GM06990 (cell line): ENCODE measurements at regions not wholly inside any gene's neighbourhood (a gene's known extent, or its start where the extent isn't known, plus 50 kb on each side); places are given as distances from the start of the nearest gene placed in this dataset.
"Not testable (repeated sequence)": the region's sequence is repeated elsewhere in the genome, so short reads cannot be mapped to it uniquely, and the experiment has no call there.

Experiments
- DNase-seq: peaks from one replicate; pipeline ENCODE4 v3.0.0-alpha.2; 2011; ENCODE audit not compliant: insufficient read length; ENCODE audit errors: extremely low read depth
- H3K27me3 ChIP-seq: replicated peaks from 2 replicates; pipeline ENCODE4 v1.6.0; 2011; ENCODE audit warnings: low read length; ENCODE audit not compliant: control insufficient read depth, insufficient read depth
- H3K36me3 ChIP-seq: 2 replicates; pipeline ENCODE4 v1.5.1; 2011; ENCODE audit warnings: low read length; ENCODE audit not compliant: control insufficient read depth, insufficient read depth
- H3K4me3 ChIP-seq: replicated peaks from 2 replicates; pipeline ENCODE4 v1.5.1; 2011; ENCODE audit warnings: low read depth, mild to moderate bottlenecking, control low read depth, low read length
- TF ChIP-seq, protein P1 (sequence below): IDR thresholded peaks from 2 replicates; pipeline ENCODE4 v1.5.1; 2011; ENCODE audit warnings: low read length, control low read depth, mild to moderate bottlenecking, inconsistent platforms; ENCODE audit not compliant: insufficient read depth, poor library complexity, severe bottlenecking

DNA sequence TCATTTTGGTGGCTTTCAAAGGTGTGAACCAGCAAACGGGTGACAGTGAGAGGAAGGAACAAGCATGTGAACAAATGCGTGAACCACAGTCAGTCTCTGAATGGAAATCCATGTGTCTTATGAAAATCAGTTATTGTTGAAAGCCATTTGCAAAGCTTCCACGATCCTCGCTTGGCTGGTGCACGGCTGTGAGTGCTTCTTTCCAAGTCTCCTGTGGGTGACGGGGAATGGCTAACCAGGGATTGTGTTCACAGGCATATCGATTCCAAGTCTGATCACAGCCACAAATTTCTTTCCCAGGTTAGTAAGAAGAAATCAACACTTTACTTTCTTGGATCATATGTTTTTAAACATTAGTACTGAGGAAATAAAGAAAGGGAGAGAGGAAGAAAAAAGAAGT, 556.9 kb upstream of the RBFOX1 start:
- TF ChIP-seq, protein P1, sequence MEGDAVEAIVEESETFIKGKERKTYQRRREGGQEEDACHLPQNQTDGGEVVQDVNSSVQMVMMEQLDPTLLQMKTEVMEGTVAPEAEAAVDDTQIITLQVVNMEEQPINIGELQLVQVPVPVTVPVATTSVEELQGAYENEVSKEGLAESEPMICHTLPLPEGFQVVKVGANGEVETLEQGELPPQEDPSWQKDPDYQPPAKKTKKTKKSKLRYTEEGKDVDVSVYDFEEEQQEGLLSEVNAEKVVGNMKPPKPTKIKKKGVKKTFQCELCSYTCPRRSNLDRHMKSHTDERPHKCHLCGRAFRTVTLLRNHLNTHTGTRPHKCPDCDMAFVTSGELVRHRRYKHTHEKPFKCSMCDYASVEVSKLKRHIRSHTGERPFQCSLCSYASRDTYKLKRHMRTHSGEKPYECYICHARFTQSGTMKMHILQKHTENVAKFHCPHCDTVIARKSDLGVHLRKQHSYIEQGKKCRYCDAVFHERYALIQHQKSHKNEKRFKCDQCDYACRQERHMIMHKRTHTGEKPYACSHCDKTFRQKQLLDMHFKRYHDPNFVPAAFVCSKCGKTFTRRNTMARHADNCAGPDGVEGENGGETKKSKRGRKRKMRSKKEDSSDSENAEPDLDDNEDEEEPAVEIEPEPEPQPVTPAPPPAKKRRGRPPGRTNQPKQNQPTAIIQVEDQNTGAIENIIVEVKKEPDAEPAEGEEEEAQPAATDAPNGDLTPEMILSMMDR: no peak
- H3K36me3 ChIP-seq: no peaks in the 10 kb centered on the region
- no peak overlapping the region for H3K4me3 ChIP-seq
- DNase-seq: no peak
- H3K27me3 ChIP-seq: no peaks in the 10 kb centered on the region

DNA sequence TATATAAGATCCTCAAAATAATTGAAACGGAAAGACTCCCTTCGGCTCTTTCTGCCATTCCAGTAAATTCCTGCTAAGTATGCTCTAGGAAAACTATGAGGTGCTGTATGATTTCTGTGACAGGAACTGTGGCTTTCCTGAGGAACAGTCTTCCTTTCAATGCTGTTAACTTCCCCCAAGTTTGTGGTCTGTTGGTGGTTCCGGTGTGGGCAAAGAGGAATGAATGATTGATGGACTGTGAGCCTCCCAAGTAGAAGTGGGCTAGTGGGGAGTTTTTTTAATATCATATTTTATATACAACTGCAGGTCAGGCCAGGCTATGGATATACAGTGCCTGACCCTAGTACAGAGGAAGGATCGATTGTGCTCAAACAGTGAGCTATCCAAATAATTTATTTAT, 560.7 kb upstream of the RBFOX1 start:
- TF ChIP-seq, protein P1: no peak
- no peak for DNase-seq

DNA sequence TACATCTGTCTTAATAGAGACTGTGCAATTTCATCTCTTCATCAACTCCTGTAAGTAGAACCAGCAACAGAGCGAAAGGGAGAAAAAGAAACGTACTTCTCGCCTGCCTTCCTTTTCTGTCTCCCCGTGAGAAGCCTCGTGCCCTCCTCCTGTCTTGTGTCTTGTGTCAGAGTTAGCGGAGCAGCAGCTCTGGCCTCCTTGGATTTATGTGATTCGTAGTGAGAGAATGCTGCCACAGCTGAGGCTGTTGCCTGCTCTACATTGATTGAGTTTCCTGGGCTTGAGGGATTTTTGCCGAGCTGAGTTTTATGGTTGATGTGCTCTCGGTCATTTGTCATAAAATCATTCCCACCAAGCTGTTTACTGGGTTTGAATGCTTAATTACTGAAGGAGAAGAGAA, 579.1 kb upstream of the RBFOX1 start:
- H3K36me3 ChIP-seq: no peaks in the 10 kb centered on the region
- TF ChIP-seq, protein P1: no peak
- no peaks in the 10 kb centered on the region for H3K27me3 ChIP-seq
- no peak for DNase-seq
- no peak overlapping the region for H3K4me3 ChIP-seq

More for the DNA sequence above, 560.7 kb upstream of the RBFOX1 start:
- no peaks in the 10 kb centered on the region for H3K27me3 ChIP-seq
- no peaks in the 10 kb centered on the region for H3K36me3 ChIP-seq
- no peak overlapping the region for H3K4me3 ChIP-seq

DNA sequence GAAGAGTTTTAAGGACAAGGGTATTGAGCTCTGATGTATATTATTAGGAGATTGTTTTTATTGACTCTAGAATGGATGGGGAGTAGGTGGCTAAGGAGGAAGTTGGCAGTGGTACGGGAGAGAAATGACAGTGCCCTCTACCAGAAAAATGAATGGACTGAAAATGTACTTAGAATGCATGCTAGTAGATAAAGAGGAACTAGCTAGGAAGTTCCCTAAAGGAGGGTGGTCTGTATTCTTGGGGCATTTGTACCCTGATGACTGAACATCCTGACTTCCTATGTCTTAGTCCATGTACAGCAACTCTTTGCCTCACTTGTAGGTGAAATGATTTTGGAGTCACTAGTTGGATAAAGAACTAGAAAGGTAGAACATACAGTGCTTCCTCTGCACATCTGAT, 581.5 kb upstream of the RBFOX1 start:
- DNase-seq: no peak
- Histone ChIP-seq H3K4me3 (no peak overlapping the region), H3K36me3 (no peaks in the 10 kb centered on the region), H3K27me3 (no peaks in the 10 kb centered on the region)
- TF ChIP-seq, protein P1: no peak

DNA sequence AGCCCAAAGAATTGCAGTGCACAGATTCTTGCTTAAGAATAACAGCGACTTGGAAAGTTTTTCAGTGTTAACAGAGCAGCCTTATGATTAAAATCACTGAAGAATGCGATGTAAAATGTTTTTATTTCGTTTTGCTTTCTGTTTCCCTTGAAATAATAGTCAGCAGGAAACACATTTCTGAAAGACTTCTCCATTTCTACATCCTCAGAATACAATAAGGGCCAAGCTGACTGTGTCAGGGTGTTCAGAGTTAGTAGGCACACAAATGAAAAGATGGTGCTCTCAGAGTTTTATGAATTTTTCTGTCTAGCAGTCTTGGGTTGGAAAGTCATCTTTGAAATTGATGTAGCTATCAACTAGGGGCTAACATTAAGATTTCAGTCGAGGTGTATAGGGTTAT, 582.9 kb upstream of the RBFOX1 start:
- TF ChIP-seq, protein P1: no peak
- no peaks in the 10 kb centered on the region for H3K27me3 ChIP-seq

DNA sequence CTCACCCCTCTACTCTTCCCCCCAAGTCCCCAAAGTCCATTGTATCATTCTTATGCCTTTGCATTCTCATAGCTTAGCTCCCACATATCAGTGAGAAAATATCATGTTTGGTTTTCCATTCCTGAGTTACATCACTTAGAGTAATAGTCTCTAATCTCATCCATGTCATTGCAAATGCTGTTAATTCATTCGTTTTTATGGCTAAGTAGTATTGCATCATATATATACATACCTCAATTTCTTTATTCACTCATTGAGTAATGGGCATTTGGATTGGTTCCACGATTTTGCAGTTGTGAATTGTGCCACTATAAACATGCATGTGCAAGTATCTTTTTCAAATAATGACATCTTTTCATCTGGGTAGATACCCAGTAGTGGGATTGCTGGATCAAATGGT, 596.3 kb upstream of the RBFOX1 start:
- not testable (repeated sequence) for H3K36me3 ChIP-seq, H3K27me3 ChIP-seq, DNase-seq, H3K4me3 ChIP-seq

More for the DNA sequence above, 582.9 kb upstream of the RBFOX1 start:
- DNase-seq: no peak
- H3K4me3 ChIP-seq: no peak overlapping the region
- no peaks in the 10 kb centered on the region for H3K36me3 ChIP-seq
